Astrocyte (in vitro differentiated cells and primary cell): ENCODE measurements at regions not wholly inside any gene's neighbourhood (a gene's known extent, or its start where the extent isn't known, plus 50 kb on each side); places are given as distances from the start of the nearest gene placed in this dataset.

ENCODE experiments used
- CTCF ChIP-seq: IDR thresholded peaks from 2 replicates; pipeline ENCODE4 v1.5.1; 2011; ENCODE audit warnings: low read depth, mild to moderate bottlenecking, inconsistent platforms, low read length, moderate library complexity; ENCODE audit not compliant: insufficient read depth
- EZH2 ChIP-seq: IDR thresholded peaks from 2 replicates; pipeline ENCODE4 v1.6.1; 2012; ENCODE audit warnings: mild to moderate bottlenecking, low read length, inconsistent platforms; ENCODE audit not compliant: insufficient read depth

GRCh38 chr3:159584421-159584820 is 404.2 kb upstream of the IL12A start:
- TF ChIP-seq CTCF: no peak
- no peak for TF ChIP-seq EZH2
